ENCODE measurements at regions not wholly inside any gene's neighbourhood (a gene's known extent, or its start where the extent isn't known, plus 50 kb on each side); places are given as distances from the start of the nearest gene placed in this dataset.

- Histone ChIP-seq H3K27ac (ENCODE audit: low read depth in 1 of 2, low read length in 1 of 2) (no peak overlapping the region), H3K36me3 (ENCODE audit: control insufficient read depth in 4 of 4, insufficient read depth in 4 of 4, low read length in 4 of 4) (no peaks in the 10 kb centered on the region), H3K9ac (ENCODE audit: insufficient read depth in 1 of 2, low read length in 2 of 2) (no peak overlapping the region), H3K4me1 (ENCODE audit: control insufficient read depth in 5 of 5, insufficient read depth in 5 of 5, low read length in 5 of 5) (no peaks in the 10 kb centered on the region), H3K9me3 (ENCODE audit: control insufficient read depth in 4 of 4, insufficient read depth in 3 of 4, low read length in 3 of 4) (no peaks in the 10 kb centered on the region), H3K27me3 (ENCODE audit: control insufficient read depth in 3 of 3, insufficient read depth in 3 of 3, low read length in 2 of 3) (peaks cover 0 to 27% (median 6%) of the 10 kb centered on the region in 3 donors), H3K4me3 (no peak overlapping the region)
- no peak for TF ChIP-seq CTCF (IDR thresholded peaks at IDR 0.05; ENCODE audit: control extremely low read depth, extremely low read depth)
- DNase-seq (no peak), ATAC-seq (ENCODE audit: insufficient read depth, low FRiP score) (no peak)
- WGBS, 2 donors, result 76 to 84% methylated on average over 5 of the region's 5 CpGs
Measured at GRCh38 chrX:4322916-4323315, 609.5 kb upstream of the PRKX start.

GRCh38 chrX:4320436-4320947, 607.0 kb upstream of the PRKX start:
- Histone ChIP-seq H3K4me1 (ENCODE audit: control insufficient read depth in 5 of 5, insufficient read depth in 5 of 5, low read length in 5 of 5) (no peaks in the 10 kb centered on the region), H3K36me3 (ENCODE audit: control insufficient read depth in 4 of 4, insufficient read depth in 4 of 4, low read length in 4 of 4) (no peaks in the 10 kb centered on the region), H3K27me3 (ENCODE audit: control insufficient read depth in 3 of 3, insufficient read depth in 3 of 3, low read length in 2 of 3) (peaks cover 0 to 23% (median 6%) of the 10 kb centered on the region in 3 donors), H3K4me3 (no peak overlapping the region), H3K9me3 (ENCODE audit: control insufficient read depth in 4 of 4, insufficient read depth in 3 of 4, low read length in 3 of 4) (no peaks in the 10 kb centered on the region), H3K27ac (ENCODE audit: low read depth in 1 of 2, low read length in 1 of 2) (no peak overlapping the region), H3K9ac (ENCODE audit: insufficient read depth in 1 of 2, low read length in 2 of 2) (no peak overlapping the region)
- ATAC-seq (ENCODE audit: insufficient read depth, low FRiP score) (no peak), DNase-seq (no peak)
- no peak for TF ChIP-seq CTCF (IDR thresholded peaks at IDR 0.05; ENCODE audit: control extremely low read depth, extremely low read depth)
- WGBS, 2 donors, result 52 to 72% methylated on average over 9 of the region's 9 CpGs

GRCh38 chrX:4315891-4316290, 602.4 kb upstream of the PRKX start:
- Histone ChIP-seq H3K9ac (ENCODE audit: insufficient read depth in 1 of 2, low read length in 2 of 2) (no peak overlapping the region), H3K4me3 (no peak overlapping the region), H3K27ac (ENCODE audit: low read depth in 1 of 2, low read length in 1 of 2) (no peak overlapping the region), H3K36me3 (ENCODE audit: control insufficient read depth in 4 of 4, insufficient read depth in 4 of 4, low read length in 4 of 4) (no peaks in the 10 kb centered on the region), H3K9me3 (ENCODE audit: control insufficient read depth in 4 of 4, insufficient read depth in 3 of 4, low read length in 3 of 4) (peaks cover 0 to 2% (median 0%) of the 10 kb centered on the region in 4 donors), H3K27me3 (ENCODE audit: control insufficient read depth in 3 of 3, insufficient read depth in 3 of 3, low read length in 2 of 3) (peaks cover 0 to 22% (median 2%) of the 10 kb centered on the region in 3 donors), H3K4me1 (ENCODE audit: control insufficient read depth in 5 of 5, insufficient read depth in 5 of 5, low read length in 5 of 5) (no peaks in the 10 kb centered on the region)
- WGBS, 2 donors, result 73 to 90% methylated on average over 2 of the region's 2 CpGs
- DNase-seq (no peak), ATAC-seq (ENCODE audit: insufficient read depth, low FRiP score) (no peak)
- TF ChIP-seq CTCF (IDR thresholded peaks at IDR 0.05; ENCODE audit: control extremely low read depth, extremely low read depth), result no peak

GRCh38 chrX:4314586-4314985, 601.1 kb upstream of the PRKX start:
- Histone ChIP-seq H3K4me3 (no peak overlapping the region), H3K27me3 (ENCODE audit: control insufficient read depth in 3 of 3, insufficient read depth in 3 of 3, low read length in 2 of 3) (peaks cover 0 to 18% (median 2%) of the 10 kb centered on the region in 3 donors), H3K4me1 (ENCODE audit: control insufficient read depth in 5 of 5, insufficient read depth in 5 of 5, low read length in 5 of 5) (no peaks in the 10 kb centered on the region), H3K9me3 (ENCODE audit: control insufficient read depth in 4 of 4, insufficient read depth in 3 of 4, low read length in 3 of 4) (peaks cover 0 to 2% (median 0%) of the 10 kb centered on the region in 4 donors), H3K9ac (ENCODE audit: insufficient read depth in 1 of 2, low read length in 2 of 2) (no peak overlapping the region), H3K36me3 (ENCODE audit: control insufficient read depth in 4 of 4, insufficient read depth in 4 of 4, low read length in 4 of 4) (no peaks in the 10 kb centered on the region), H3K27ac (ENCODE audit: low read depth in 1 of 2, low read length in 1 of 2) (no peak overlapping the region)
- WGBS, 2 donors, result 89 to 100% methylated on average over 1 of the region's 1 CpG
- DNase-seq (no peak), ATAC-seq (ENCODE audit: insufficient read depth, low FRiP score) (no peak)
- no peak for TF ChIP-seq CTCF (IDR thresholded peaks at IDR 0.05; ENCODE audit: control extremely low read depth, extremely low read depth)

Data from lung (tissue), 11 donors.